ENCODE measurements at regions not wholly inside any gene's neighbourhood (a gene's known extent, or its start where the extent isn't known, plus 50 kb on each side); places are given as distances from the start of the nearest gene placed in this dataset.

GRCh38 chr4:119833611-119834010 lies 205.0 kb upstream of the PDE5A start:
- Histone ChIP-seq H4K20me1 (ENCODE audit: insufficient read depth) (no peaks in the 10 kb centered on the region), H3K4me3 (ENCODE audit: low read length) (no peak overlapping the region), H3K9ac (ENCODE audit: low read length) (no peak overlapping the region), H3K79me2 (replicated peaks; ENCODE audit: insufficient read depth, low read length) (no peaks in the 10 kb centered on the region), H2AFZ (ENCODE audit: low read depth, low read length) (no peak overlapping the region), H3K4me2 (ENCODE audit: low read length) (no peak overlapping the region), H3K36me3 (ENCODE audit: insufficient read depth, low read length) (no peaks in the 10 kb centered on the region), H3F3A (ENCODE audit: insufficient read depth, low read length, poor library complexity, severe bottlenecking) (no peaks in the 10 kb centered on the region), H3K9me2 (ENCODE audit: insufficient read depth, low read length) (no peaks in the 10 kb centered on the region), H3K27me3 (ENCODE audit: insufficient read depth, low read depth, low read length) (no peaks in the 10 kb centered on the region), H3K9me3 (ENCODE audit: low read length) (no peaks in the 10 kb centered on the region), H3K27ac (ENCODE audit: low read length) (no peak overlapping the region)
- no peak for TF ChIP-seq MXI1 (conservative IDR thresholded peaks at IDR 0.05; ENCODE audit: poor library complexity, severe bottlenecking)
- TF ChIP-seq, protein P1, sequence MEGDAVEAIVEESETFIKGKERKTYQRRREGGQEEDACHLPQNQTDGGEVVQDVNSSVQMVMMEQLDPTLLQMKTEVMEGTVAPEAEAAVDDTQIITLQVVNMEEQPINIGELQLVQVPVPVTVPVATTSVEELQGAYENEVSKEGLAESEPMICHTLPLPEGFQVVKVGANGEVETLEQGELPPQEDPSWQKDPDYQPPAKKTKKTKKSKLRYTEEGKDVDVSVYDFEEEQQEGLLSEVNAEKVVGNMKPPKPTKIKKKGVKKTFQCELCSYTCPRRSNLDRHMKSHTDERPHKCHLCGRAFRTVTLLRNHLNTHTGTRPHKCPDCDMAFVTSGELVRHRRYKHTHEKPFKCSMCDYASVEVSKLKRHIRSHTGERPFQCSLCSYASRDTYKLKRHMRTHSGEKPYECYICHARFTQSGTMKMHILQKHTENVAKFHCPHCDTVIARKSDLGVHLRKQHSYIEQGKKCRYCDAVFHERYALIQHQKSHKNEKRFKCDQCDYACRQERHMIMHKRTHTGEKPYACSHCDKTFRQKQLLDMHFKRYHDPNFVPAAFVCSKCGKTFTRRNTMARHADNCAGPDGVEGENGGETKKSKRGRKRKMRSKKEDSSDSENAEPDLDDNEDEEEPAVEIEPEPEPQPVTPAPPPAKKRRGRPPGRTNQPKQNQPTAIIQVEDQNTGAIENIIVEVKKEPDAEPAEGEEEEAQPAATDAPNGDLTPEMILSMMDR (IDR thresholded peaks at IDR 0.05; ENCODE audit: poor library complexity, severe bottlenecking) = no peak
- no peak for TF ChIP-seq TAF1 (IDR thresholded peaks at IDR 0.05; ENCODE audit: low read depth)
- no peak for TF ChIP-seq EZH2 (IDR thresholded peaks at IDR 0.05; ENCODE audit: borderline replicate concordance, insufficient read depth, low read length, poor library complexity, severe bottlenecking)
- TF ChIP-seq, protein P2, sequence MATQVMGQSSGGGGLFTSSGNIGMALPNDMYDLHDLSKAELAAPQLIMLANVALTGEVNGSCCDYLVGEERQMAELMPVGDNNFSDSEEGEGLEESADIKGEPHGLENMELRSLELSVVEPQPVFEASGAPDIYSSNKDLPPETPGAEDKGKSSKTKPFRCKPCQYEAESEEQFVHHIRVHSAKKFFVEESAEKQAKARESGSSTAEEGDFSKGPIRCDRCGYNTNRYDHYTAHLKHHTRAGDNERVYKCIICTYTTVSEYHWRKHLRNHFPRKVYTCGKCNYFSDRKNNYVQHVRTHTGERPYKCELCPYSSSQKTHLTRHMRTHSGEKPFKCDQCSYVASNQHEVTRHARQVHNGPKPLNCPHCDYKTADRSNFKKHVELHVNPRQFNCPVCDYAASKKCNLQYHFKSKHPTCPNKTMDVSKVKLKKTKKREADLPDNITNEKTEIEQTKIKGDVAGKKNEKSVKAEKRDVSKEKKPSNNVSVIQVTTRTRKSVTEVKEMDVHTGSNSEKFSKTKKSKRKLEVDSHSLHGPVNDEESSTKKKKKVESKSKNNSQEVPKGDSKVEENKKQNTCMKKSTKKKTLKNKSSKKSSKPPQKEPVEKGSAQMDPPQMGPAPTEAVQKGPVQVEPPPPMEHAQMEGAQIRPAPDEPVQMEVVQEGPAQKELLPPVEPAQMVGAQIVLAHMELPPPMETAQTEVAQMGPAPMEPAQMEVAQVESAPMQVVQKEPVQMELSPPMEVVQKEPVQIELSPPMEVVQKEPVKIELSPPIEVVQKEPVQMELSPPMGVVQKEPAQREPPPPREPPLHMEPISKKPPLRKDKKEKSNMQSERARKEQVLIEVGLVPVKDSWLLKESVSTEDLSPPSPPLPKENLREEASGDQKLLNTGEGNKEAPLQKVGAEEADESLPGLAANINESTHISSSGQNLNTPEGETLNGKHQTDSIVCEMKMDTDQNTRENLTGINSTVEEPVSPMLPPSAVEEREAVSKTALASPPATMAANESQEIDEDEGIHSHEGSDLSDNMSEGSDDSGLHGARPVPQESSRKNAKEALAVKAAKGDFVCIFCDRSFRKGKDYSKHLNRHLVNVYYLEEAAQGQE (IDR thresholded peaks at IDR 0.05; ENCODE audit: borderline replicate concordance) = no peak
- no peak for TF ChIP-seq SMC3 (conservative IDR thresholded peaks at IDR 0.05; ENCODE audit: poor library complexity)
- no peak for TF ChIP-seq RAD21 (conservative IDR thresholded peaks at IDR 0.05)
- TF ChIP-seq POLR2AphosphoS5 (IDR thresholded peaks at IDR 0.05) = no peak
- TF ChIP-seq EP300 (conservative IDR thresholded peaks at IDR 0.05; ENCODE audit: poor library complexity, severe bottlenecking) = no peak

- H3K27ac ChIP-seq (ENCODE audit: low read length) = no peak overlapping the region
- H3K4me3 ChIP-seq (ENCODE audit: low read length) = no peak overlapping the region
- no peak overlapping the region for H3K9ac ChIP-seq (ENCODE audit: low read length)
- no peaks in the 10 kb centered on the region for H3K79me2 ChIP-seq (replicated peaks; ENCODE audit: insufficient read depth, low read length)
- H2AFZ ChIP-seq (ENCODE audit: low read depth, low read length) = no peak overlapping the region
- no peaks in the 10 kb centered on the region for H3K9me3 ChIP-seq (ENCODE audit: low read length)
- H3K36me3 ChIP-seq (ENCODE audit: insufficient read depth, low read length) = no peaks in the 10 kb centered on the region
- H3F3A ChIP-seq (ENCODE audit: insufficient read depth, low read length, poor library complexity, severe bottlenecking) = no peaks in the 10 kb centered on the region
- no peaks in the 10 kb centered on the region for H3K9me2 ChIP-seq (ENCODE audit: insufficient read depth, low read length)
- no peaks in the 10 kb centered on the region for H3K27me3 ChIP-seq (ENCODE audit: insufficient read depth, low read depth, low read length)
- H3K4me2 ChIP-seq (ENCODE audit: low read length) = no peak overlapping the region
- H4K20me1 ChIP-seq (ENCODE audit: insufficient read depth) = no peaks in the 10 kb centered on the region
- TF ChIP-seq RAD21 (conservative IDR thresholded peaks at IDR 0.05) = no peak
- no peak for TF ChIP-seq TAF1 (IDR thresholded peaks at IDR 0.05; ENCODE audit: low read depth)
- no peak for TF ChIP-seq EZH2 (IDR thresholded peaks at IDR 0.05; ENCODE audit: borderline replicate concordance, insufficient read depth, low read length, poor library complexity, severe bottlenecking)
- TF ChIP-seq, protein P1 (IDR thresholded peaks at IDR 0.05; ENCODE audit: poor library complexity, severe bottlenecking) = no peak
- no peak for TF ChIP-seq EP300 (conservative IDR thresholded peaks at IDR 0.05; ENCODE audit: poor library complexity, severe bottlenecking)
- TF ChIP-seq SMC3 (conservative IDR thresholded peaks at IDR 0.05; ENCODE audit: poor library complexity) = no peak
- TF ChIP-seq MXI1 (conservative IDR thresholded peaks at IDR 0.05; ENCODE audit: poor library complexity, severe bottlenecking) = no peak
- TF ChIP-seq, protein P2 (IDR thresholded peaks at IDR 0.05; ENCODE audit: borderline replicate concordance) = no peak
- no peak for TF ChIP-seq POLR2AphosphoS5 (IDR thresholded peaks at IDR 0.05)
Measured at GRCh38 chr4:119832776-119833175, 204.2 kb upstream of the PDE5A start.

Measured in neural cell (in vitro differentiated cells).